NB4 (cell line): ENCODE measurements at regions not wholly inside any gene's neighbourhood (a gene's known extent, or its start where the extent isn't known, plus 50 kb on each side); places are given as distances from the start of the nearest gene placed in this dataset.

Source experiments
- DNase-seq: peaks from one replicate; pipeline ENCODE4 v3.0.0; 2010; ENCODE audit warnings: low read depth
- H3K4me3 ChIP-seq: one replicate; pipeline ENCODE4 v1.5.1; 2011; ENCODE audit warnings: mild to moderate bottlenecking, low read depth, low read length, moderate library complexity
- MYC ChIP-seq: IDR thresholded peaks from 2 replicates; pipeline ENCODE4 v1.6.1; 2011; ENCODE audit warnings: low read depth, low read length
- POLR2A ChIP-seq: IDR thresholded peaks from 2 replicates; pipeline ENCODE4 v1.6.1; 2011; ENCODE audit warnings: mild to moderate bottlenecking; ENCODE audit not compliant: insufficient read length; ENCODE audit errors: extremely low read depth
- TF ChIP-seq, protein P1 (sequence below): IDR thresholded peaks from one replicate; pipeline ENCODE4 v1.5.1; 2012; ENCODE audit warnings: low read depth, low read length
- TF ChIP-seq, protein P2 (sequence below): IDR thresholded peaks from 2 replicates; pipeline ENCODE4 v1.6.1; 2011; ENCODE audit warnings: low read depth, low read length

DNA sequence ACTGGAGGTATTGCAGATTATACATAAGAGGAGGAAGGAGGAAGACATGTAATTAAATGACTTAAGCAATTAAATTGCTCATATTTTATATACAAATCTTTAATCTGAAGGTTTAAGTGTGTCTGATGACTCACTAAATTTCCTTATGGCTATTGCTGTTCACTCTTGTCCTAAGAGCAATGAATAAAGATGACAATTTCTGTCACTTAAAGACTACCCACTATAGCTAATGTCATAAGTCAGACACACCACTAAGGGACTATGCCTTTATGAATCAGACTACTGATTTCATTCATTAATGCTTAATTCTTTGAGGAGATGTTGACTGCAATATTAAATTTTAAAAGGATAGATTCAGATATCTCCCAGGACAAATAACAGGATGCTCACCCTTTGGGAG is 1514.7 kb downstream of the PCDH18 start:
- DNase-seq = no peak
- TF ChIP-seq POLR2A = no peak
- TF ChIP-seq MYC = no peak
- TF ChIP-seq, protein P1, sequence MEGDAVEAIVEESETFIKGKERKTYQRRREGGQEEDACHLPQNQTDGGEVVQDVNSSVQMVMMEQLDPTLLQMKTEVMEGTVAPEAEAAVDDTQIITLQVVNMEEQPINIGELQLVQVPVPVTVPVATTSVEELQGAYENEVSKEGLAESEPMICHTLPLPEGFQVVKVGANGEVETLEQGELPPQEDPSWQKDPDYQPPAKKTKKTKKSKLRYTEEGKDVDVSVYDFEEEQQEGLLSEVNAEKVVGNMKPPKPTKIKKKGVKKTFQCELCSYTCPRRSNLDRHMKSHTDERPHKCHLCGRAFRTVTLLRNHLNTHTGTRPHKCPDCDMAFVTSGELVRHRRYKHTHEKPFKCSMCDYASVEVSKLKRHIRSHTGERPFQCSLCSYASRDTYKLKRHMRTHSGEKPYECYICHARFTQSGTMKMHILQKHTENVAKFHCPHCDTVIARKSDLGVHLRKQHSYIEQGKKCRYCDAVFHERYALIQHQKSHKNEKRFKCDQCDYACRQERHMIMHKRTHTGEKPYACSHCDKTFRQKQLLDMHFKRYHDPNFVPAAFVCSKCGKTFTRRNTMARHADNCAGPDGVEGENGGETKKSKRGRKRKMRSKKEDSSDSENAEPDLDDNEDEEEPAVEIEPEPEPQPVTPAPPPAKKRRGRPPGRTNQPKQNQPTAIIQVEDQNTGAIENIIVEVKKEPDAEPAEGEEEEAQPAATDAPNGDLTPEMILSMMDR = no peak
- TF ChIP-seq, protein P2, sequence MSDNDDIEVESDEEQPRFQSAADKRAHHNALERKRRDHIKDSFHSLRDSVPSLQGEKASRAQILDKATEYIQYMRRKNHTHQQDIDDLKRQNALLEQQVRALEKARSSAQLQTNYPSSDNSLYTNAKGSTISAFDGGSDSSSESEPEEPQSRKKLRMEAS = no peak
- H3K4me3 ChIP-seq = no peak overlapping the region

DNA sequence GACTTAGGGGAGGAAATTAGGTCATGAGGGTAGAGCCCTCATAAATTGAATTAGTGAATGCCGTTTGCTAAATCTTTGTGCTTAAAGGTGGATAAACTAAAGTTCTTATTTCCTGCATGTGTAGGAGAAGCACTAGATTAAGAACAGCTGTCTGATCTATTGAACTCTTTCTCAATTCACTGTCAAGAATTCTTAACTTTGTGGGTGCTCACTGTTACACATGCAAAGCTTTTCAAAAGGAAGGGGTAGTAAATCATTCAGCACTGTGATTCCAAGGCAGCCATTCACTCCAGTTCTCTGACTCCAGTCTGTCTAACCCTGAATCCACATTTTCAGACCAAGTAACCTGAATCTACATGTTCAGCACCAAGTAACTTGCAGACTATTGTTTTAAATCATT is 1520.1 kb downstream of the PCDH18 start:
- DNase-seq = no peak
- no peak overlapping the region for H3K4me3 ChIP-seq
- TF ChIP-seq, protein P1 = no peak
- TF ChIP-seq, protein P2 = no peak
- TF ChIP-seq POLR2A = no peak
- TF ChIP-seq MYC = no peak

DNA sequence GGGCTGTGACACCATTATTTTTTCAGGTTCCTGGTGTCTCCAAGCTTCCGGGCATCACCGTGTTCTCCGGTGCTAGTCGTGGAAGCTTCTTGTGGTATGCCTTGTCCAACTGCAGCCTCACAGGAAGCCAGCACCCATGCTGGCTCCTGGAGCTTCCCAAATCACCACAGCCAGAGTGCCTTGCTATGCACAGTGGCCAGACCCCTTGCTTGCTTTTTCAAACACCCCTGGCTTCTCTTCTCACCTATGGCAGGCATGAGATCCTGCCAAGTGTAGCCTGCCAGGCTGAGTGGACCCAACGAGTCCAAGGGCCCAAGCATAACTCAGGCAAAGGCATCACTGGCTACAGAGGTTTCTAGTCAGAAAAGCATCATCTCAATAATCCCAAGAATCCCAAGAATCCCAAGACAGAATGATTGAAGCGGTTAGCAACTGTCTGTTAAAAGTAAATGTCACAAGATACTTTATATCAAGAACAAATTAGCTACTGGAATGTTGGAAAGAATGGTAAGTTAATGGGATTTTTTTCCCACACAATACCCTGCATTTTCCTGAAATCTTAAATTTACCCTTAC is 1522.9 kb downstream of the PCDH18 start:
- TF ChIP-seq, protein P1 = no peak
- TF ChIP-seq, protein P2 = no peak
- TF ChIP-seq POLR2A (no peak), MYC (no peak)
- DNase-seq = no peak
- H3K4me3 ChIP-seq = no peak overlapping the region

DNA sequence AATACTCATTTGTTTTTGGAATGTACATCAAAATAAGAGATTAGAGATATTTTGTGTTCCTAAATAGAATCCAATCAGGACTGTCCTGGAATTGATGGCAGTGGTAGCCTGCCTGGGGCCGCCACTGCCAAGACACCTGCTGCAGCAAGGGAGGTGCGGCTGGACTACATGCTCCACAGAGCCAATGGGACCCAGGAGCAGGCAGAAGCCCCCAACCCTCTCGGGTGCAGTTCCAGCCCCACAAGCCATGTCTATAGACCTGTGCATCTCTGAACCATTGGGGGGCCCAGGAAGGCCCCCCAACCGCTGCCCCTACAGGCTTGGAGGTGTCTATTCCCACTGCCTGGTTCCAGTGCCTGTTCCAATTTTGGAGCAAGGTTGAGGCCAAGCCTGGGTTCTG is 1524.3 kb downstream of the PCDH18 start:
- DNase-seq = no peak
- H3K4me3 ChIP-seq = no peak overlapping the region
- TF ChIP-seq, protein P1 = no peak
- no peak for TF ChIP-seq POLR2A
- TF ChIP-seq MYC = no peak
- TF ChIP-seq, protein P2 = no peak

DNA sequence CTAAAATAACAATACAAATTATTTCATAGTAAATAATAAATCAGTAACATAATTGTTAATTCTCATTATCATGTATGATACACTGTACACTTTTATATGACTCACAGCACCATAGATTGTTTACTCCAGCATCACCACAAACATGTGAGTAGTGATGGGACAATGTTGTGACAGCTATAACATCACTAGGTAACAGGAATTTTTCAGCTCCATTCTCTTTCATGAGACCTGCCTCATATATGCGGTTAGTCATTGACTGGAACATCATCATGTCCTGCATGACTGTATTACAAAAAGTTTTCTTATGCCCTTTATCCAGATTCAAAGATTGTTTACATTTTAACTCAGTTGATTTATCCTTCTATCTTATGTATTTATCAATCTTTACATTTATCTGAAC is 1530.0 kb downstream of the PCDH18 start:
- H3K4me3 ChIP-seq = no peak overlapping the region
- DNase-seq = no peak
- TF ChIP-seq, protein P1 = no peak

DNA sequence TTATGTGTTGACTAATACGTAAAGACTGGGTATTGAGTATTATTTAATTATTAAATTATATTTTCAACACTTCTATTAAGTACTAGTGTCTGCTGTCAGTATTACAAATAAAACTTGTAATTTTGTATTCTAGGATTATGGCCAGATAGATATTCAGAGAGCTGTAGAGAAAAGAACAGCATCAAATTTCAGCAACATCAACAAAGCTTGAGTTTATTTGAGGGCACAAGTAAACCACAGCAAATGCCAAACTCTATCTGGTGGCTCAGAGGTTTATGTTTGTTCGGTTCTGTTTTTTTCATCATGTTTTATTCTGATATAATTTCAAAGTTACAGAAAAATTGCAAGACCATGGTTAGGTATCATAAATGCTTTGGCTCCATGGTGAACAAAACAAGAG is 1530.5 kb downstream of the PCDH18 start:
- no peak for DNase-seq
- no peak overlapping the region for H3K4me3 ChIP-seq
- TF ChIP-seq, protein P2 = no peak
- TF ChIP-seq POLR2A = no peak
- no peak for TF ChIP-seq MYC
- TF ChIP-seq, protein P1 = no peak
